ENCODE measurements at regions not wholly inside any gene's neighbourhood (a gene's known extent, or its start where the extent isn't known, plus 50 kb on each side); places are given as distances from the start of the nearest gene placed in this dataset.

GRCh38 chr4:181291615-181292014 is 951.6 kb upstream of the TENM3 start:
- TF ChIP-seq POLR2A (IDR thresholded peaks at IDR 0.05) (no peak), POLR2AphosphoS5 (IDR thresholded peaks at IDR 0.05; ENCODE audit: insufficient read depth in 1 of 2, low read depth in 1 of 2) (no peak), CTCF (IDR thresholded peaks at IDR 0.05) (no peak)
- Histone ChIP-seq H3K27me3 (no peaks in the 10 kb centered on the region), H3K9me3 (no peaks in the 10 kb centered on the region), H3K27ac (no peak overlapping the region), H3K4me3 (no peak overlapping the region), H3K4me1 (no peaks in the 10 kb centered on the region), H3K36me3 (no peaks in the 10 kb centered on the region)
- intact Hi-C loops (cut with DNase I) = no loop called here
- no peak for DNase-seq (ENCODE audit: extremely low spot score in 2 of 2)

- intact Hi-C loops (cut with DNase I) = no loop called here
- Histone ChIP-seq H3K36me3 (no peaks in the 10 kb centered on the region), H3K4me1 (no peaks in the 10 kb centered on the region), H3K27me3 (no peaks in the 10 kb centered on the region), H3K4me3 (no peak overlapping the region), H3K9me3 (no peaks in the 10 kb centered on the region), H3K27ac (no peak overlapping the region)
- DNase-seq (ENCODE audit: extremely low spot score in 2 of 2) = no peak
- TF ChIP-seq POLR2AphosphoS5 (IDR thresholded peaks at IDR 0.05; ENCODE audit: insufficient read depth in 1 of 2, low read depth in 1 of 2) (no peak), POLR2A (IDR thresholded peaks at IDR 0.05) (no peak), CTCF (IDR thresholded peaks at IDR 0.05) (no peak)
These were observed 950.2 kb upstream of the TENM3 start for GRCh38 chr4:181293014-181293413.

- Histone ChIP-seq H3K27me3 (no peaks in the 10 kb centered on the region), H3K36me3 (no peaks in the 10 kb centered on the region), H3K9me3 (no peaks in the 10 kb centered on the region), H3K4me3 (no peak overlapping the region), H3K27ac (no peak overlapping the region), H3K4me1 (no peaks in the 10 kb centered on the region)
- no peak for DNase-seq (ENCODE audit: extremely low spot score in 2 of 2)
- intact Hi-C loops (cut with DNase I) = no loop called here
- TF ChIP-seq CTCF (IDR thresholded peaks at IDR 0.05) = no peak
These were observed 949.7 kb upstream of the TENM3 start for GRCh38 chr4:181293541-181293940.

- H3K36me3 ChIP-seq = no peaks in the 10 kb centered on the region
- intact Hi-C loops (cut with DNase I) = no loop called here
- no peak overlapping the region for H3K4me3 ChIP-seq
- no peaks in the 10 kb centered on the region for H3K4me1 ChIP-seq
- H3K9me3 ChIP-seq = no peaks in the 10 kb centered on the region
- H3K27ac ChIP-seq = no peak overlapping the region
- TF ChIP-seq POLR2AphosphoS5 (IDR thresholded peaks at IDR 0.05; ENCODE audit: insufficient read depth in 1 of 2, low read depth in 1 of 2) (no peak), CTCF (IDR thresholded peaks at IDR 0.05) (no peak), POLR2A (IDR thresholded peaks at IDR 0.05) (no peak)
- no peaks in the 10 kb centered on the region for H3K27me3 ChIP-seq
- no peak for DNase-seq (ENCODE audit: extremely low spot score in 2 of 2)
These were observed 948.8 kb upstream of the TENM3 start for GRCh38 chr4:181294421-181294820.

GRCh38 chr4:181301735-181302710 is 941.2 kb upstream of the TENM3 start:
- H3K4me1 ChIP-seq = no peaks in the 10 kb centered on the region
- no peaks in the 10 kb centered on the region for H3K9me3 ChIP-seq
- no peak overlapping the region for H3K27ac ChIP-seq
- no peak for TF ChIP-seq CTCF (IDR thresholded peaks at IDR 0.05)
- no peak overlapping the region for H3K4me3 ChIP-seq
- DNase-seq (ENCODE audit: extremely low spot score in 2 of 2) = no peak
- H3K27me3 ChIP-seq = no peaks in the 10 kb centered on the region
- intact Hi-C loops (cut with DNase I) = no loop called here
- H3K36me3 ChIP-seq = no peaks in the 10 kb centered on the region

Measured in vagina (tissue), 2 donors.